Transverse colon (tissue), 3 donors: ENCODE measurements at regions not wholly inside any gene's neighbourhood (a gene's known extent, or its start where the extent isn't known, plus 50 kb on each side); places are given as distances from the start of the nearest gene placed in this dataset.

ENCODE experiments used
- POLR2A ChIP-seq: fragments of 450-650 bp; IDR thresholded peaks from one replicate; pipeline ENCODE4 v1.6.1; 2016; ENCODE audit warnings: antibody characterized with exemption, mild to moderate bottlenecking, moderate library complexity
- TF ChIP-seq, protein P1 (sequence below), 5 experiments: fragments of 200-600 bp in 3 of 5; fragments of 450-650 bp in 2 of 5; sonication (generic) in 3 of 5; IDR thresholded peaks; 1 replicate in 2 of 5; 2 replicates in 3 of 5; pipeline ENCODE4 v1.5.1; 2016 to 2017; ENCODE audit warnings: antibody characterized with exemption in 5 of 5, inconsistent platforms in 3 of 5, mild to moderate bottlenecking in 2 of 5, moderate library complexity in 1 of 5

DNA sequence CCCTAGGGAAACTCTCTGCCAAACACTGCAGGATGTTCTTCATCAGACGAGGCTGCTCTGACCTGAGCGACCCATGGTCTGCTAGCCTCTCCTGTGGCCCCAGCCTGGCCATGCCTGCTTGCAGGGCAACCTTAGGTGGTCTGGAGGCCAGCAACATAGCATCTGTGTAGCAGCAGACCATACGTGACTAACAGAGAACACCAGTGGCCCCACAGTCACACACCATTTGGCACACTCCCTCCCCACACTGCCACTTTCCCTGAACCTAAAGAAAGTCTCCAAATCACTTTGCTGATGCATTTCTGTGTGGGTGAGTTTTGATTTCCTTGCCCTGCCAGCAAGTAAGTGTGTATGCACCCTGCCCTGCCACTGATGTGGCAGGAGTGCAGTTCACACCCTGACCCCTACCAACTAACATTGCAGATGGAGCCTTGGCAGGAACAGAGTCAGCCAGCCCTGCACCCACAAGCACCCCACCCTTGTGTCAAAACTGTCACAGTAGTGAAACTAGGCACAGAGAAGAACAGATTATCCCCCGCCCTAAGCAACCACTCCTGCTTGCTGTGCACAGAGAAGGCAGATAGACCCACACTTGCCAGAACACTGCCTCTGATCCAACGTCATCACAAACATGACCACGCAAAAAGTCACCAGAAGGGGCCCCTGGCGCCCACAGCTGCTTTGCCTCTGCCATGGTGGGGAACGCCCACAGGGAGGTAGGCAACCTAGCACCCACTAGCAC lies 249.1 kb downstream of the SPIN4 start:
- TF ChIP-seq POLR2A: no peak
- TF ChIP-seq, protein P1, sequence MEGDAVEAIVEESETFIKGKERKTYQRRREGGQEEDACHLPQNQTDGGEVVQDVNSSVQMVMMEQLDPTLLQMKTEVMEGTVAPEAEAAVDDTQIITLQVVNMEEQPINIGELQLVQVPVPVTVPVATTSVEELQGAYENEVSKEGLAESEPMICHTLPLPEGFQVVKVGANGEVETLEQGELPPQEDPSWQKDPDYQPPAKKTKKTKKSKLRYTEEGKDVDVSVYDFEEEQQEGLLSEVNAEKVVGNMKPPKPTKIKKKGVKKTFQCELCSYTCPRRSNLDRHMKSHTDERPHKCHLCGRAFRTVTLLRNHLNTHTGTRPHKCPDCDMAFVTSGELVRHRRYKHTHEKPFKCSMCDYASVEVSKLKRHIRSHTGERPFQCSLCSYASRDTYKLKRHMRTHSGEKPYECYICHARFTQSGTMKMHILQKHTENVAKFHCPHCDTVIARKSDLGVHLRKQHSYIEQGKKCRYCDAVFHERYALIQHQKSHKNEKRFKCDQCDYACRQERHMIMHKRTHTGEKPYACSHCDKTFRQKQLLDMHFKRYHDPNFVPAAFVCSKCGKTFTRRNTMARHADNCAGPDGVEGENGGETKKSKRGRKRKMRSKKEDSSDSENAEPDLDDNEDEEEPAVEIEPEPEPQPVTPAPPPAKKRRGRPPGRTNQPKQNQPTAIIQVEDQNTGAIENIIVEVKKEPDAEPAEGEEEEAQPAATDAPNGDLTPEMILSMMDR (IDR thresholded peaks at IDR 0.05): no peak
